NCI-H69 (cell line): ENCODE measurements at regions not wholly inside any gene's neighbourhood (a gene's known extent, or its start where the extent isn't known, plus 50 kb on each side); places are given as distances from the start of the nearest gene placed in this dataset.

ENCODE experiments used
- DNase-seq: peaks from one replicate; lab custom pipeline; 2025; lab: John Stamatoyannopoulos, UW

GRCh38 chr7:106196460-106197021, 84.4 kb upstream of the SYPL1 start:
- DNase-seq = no peak

- DNase-seq = no peak
Measured at GRCh38 chr7:106193661-106194060, 81.5 kb upstream of the SYPL1 start.

- DNase-seq = peak; percentile 89
Measured at GRCh38 chr7:106190589-106191330, 78.6 kb upstream of the SYPL1 start.

- no peak for DNase-seq
Measured at GRCh38 chr7:106187613-106188350, 75.7 kb upstream of the SYPL1 start.

- DNase-seq = no peak
Measured at GRCh38 chr7:106185719-106186118, 73.6 kb upstream of the SYPL1 start.

- no peak for DNase-seq
Measured at GRCh38 chr7:106183952-106184351, 71.8 kb upstream of the SYPL1 start.

- DNase-seq = no peak
Measured at GRCh38 chr7:106182904-106183303, 70.8 kb upstream of the SYPL1 start.

GRCh38 chr7:106181658-106182265, 69.7 kb upstream of the SYPL1 start:
- no peak for DNase-seq

GRCh38 chr7:106180721-106181120, 68.6 kb upstream of the SYPL1 start:
- peak; percentile 90 for DNase-seq

GRCh38 chr7:106179256-106179655, 67.1 kb upstream of the SYPL1 start:
- DNase-seq = no peak

- DNase-seq = peak; percentile 64
Measured at GRCh38 chr7:106178593-106179134, 66.6 kb upstream of the SYPL1 start.

- DNase-seq = no peak
Measured at GRCh38 chr7:106177738-106178592, 65.9 kb upstream of the SYPL1 start.

- DNase-seq = no peak
Measured at GRCh38 chr7:106177300-106177690, 65.2 kb upstream of the SYPL1 start.

GRCh38 chr7:106176414-106177299, 64.5 kb upstream of the SYPL1 start:
- peak; percentile 90 for DNase-seq

- peak; percentile 75 for DNase-seq
Measured at GRCh38 chr7:106175507-106175906, 63.4 kb upstream of the SYPL1 start.

- no peak for DNase-seq
Measured at GRCh38 chr7:106170651-106171050, 58.5 kb upstream of the SYPL1 start.

GRCh38 chr7:106169821-106170610, 57.9 kb upstream of the SYPL1 start:
- DNase-seq = no peak

- DNase-seq = no peak
Measured at GRCh38 chr7:106167439-106168136, 55.5 kb upstream of the SYPL1 start.
